ENCODE measurements at regions not wholly inside any gene's neighbourhood (a gene's known extent, or its start where the extent isn't known, plus 50 kb on each side); places are given as distances from the start of the nearest gene placed in this dataset.

DNA sequence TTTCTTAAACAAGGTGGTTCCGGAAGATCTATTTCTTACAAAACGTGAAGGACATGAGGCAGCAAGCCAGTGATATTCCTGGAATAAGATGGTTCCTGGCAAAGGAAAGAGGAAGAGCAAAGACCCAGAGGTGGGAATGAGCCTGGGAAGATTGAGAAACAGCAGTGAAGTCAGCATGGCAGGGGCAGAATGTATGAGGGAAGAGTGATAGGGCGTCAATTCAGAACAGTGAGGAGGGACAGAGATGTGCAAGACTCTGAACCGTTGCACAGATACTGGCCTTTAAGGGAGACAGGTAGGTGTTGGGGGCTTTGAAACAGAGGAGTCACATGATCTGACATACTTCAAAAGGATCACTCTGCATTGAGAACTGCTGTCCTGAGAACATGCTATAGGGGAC lies 338.3 kb downstream of the CBLN4 start:
- no peaks in the 10 kb centered on the region for H4K20me1 ChIP-seq (ENCODE audit: control insufficient read depth, insufficient read depth)
- BruUV-seq (replicated peaks): no TSS peak
- FAIRE-seq (no peak), ATAC-seq (no peak), DNase-seq (ENCODE audit: low read depth, low spot score) (no peak)
- H3K4me1 ChIP-seq (ENCODE audit: control insufficient read depth, insufficient read depth, low read length): no peaks in the 10 kb centered on the region
- H2AFZ ChIP-seq (ENCODE audit: control insufficient read depth, low read depth, low read length): no peak overlapping the region
- no peaks in the 10 kb centered on the region for H3K79me2 ChIP-seq (ENCODE audit: control insufficient read depth, insufficient read depth, low read length)
- WGBS (ENCODE audit: insufficient coverage, insufficient replicate concordance, low lambda C conversion rate, missing lambda C conversion rate): 29% methylated on average over 4 of the region's 4 CpGs
- no peak overlapping the region for H3K4me2 ChIP-seq (ENCODE audit: control insufficient read depth, insufficient read depth)
- ChIA-PET POLR2A (no interaction called here), SMC1A (ENCODE audit: uncharacterized antibody, unreplicated experiment) (no interaction called here), RAD21 (ENCODE audit: unreplicated experiment) (no interaction called here), CTCF (interaction anchor here (0.5 kb wide), 1 partner anchor 1059 kb away, joined by 4 read pairs; no protein-coding TSS in a partner anchor)
- no peak overlapping the region for H3K27ac ChIP-seq (ENCODE audit: control insufficient read depth, insufficient read depth)
- no peaks in the 10 kb centered on the region for H3K27me3 ChIP-seq (replicated peaks in 1 of 2; ENCODE audit: control insufficient read depth in 2 of 2, insufficient read depth in 2 of 2, low read length in 1 of 2)
- TF ChIP-seq IRF4 (IDR thresholded peaks at IDR 0.05; ENCODE audit: low read depth, low read length): no peak
- TF ChIP-seq, protein P1, sequence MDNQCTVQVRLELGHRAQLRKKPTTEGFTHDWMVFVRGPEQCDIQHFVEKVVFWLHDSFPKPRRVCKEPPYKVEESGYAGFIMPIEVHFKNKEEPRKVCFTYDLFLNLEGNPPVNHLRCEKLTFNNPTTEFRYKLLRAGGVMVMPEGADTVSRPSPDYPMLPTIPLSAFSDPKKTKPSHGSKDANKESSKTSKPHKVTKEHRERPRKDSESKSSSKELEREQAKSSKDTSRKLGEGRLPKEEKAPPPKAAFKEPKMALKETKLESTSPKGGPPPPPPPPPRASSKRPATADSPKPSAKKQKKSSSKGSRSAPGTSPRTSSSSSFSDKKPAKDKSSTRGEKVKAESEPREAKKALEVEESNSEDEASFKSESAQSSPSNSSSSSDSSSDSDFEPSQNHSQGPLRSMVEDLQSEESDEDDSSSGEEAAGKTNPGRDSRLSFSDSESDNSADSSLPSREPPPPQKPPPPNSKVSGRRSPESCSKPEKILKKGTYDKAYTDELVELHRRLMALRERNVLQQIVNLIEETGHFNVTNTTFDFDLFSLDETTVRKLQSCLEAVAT (IDR thresholded peaks at IDR 0.05): no peak
- no peak for TF ChIP-seq RB1 (IDR thresholded peaks at IDR 0.05; ENCODE audit: borderline replicate concordance)
- TF ChIP-seq ZNF207 (IDR thresholded peaks at IDR 0.05; ENCODE audit: borderline replicate concordance): no peak
- no peak for TF ChIP-seq NFYB (IDR thresholded peaks at IDR 0.05; ENCODE audit: insufficient read depth, low read depth, low read length)
- TF ChIP-seq, protein P2, sequence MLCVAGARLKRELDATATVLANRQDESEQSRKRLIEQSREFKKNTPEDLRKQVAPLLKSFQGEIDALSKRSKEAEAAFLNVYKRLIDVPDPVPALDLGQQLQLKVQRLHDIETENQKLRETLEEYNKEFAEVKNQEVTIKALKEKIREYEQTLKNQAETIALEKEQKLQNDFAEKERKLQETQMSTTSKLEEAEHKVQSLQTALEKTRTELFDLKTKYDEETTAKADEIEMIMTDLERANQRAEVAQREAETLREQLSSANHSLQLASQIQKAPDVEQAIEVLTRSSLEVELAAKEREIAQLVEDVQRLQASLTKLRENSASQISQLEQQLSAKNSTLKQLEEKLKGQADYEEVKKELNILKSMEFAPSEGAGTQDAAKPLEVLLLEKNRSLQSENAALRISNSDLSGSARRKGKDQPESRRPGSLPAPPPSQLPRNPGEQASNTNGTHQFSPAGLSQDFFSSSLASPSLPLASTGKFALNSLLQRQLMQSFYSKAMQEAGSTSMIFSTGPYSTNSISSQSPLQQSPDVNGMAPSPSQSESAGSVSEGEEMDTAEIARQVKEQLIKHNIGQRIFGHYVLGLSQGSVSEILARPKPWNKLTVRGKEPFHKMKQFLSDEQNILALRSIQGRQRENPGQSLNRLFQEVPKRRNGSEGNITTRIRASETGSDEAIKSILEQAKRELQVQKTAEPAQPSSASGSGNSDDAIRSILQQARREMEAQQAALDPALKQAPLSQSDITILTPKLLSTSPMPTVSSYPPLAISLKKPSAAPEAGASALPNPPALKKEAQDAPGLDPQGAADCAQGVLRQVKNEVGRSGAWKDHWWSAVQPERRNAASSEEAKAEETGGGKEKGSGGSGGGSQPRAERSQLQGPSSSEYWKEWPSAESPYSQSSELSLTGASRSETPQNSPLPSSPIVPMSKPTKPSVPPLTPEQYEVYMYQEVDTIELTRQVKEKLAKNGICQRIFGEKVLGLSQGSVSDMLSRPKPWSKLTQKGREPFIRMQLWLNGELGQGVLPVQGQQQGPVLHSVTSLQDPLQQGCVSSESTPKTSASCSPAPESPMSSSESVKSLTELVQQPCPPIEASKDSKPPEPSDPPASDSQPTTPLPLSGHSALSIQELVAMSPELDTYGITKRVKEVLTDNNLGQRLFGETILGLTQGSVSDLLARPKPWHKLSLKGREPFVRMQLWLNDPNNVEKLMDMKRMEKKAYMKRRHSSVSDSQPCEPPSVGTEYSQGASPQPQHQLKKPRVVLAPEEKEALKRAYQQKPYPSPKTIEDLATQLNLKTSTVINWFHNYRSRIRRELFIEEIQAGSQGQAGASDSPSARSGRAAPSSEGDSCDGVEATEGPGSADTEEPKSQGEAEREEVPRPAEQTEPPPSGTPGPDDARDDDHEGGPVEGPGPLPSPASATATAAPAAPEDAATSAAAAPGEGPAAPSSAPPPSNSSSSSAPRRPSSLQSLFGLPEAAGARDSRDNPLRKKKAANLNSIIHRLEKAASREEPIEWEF (IDR thresholded peaks at IDR 0.05; ENCODE audit: insufficient replicate concordance, low read depth, low read length): no peak
- TF ChIP-seq TCF3 (IDR thresholded peaks at IDR 0.05; ENCODE audit: borderline replicate concordance, insufficient read depth, low read depth, low read length): no peak
- no peak for TF ChIP-seq MEF2A (IDR thresholded peaks at IDR 0.05; ENCODE audit: insufficient read depth, low read depth, low read length)
- intact Hi-C loops (cut with micrococcal nuclease; ENCODE audit: unreplicated experiment): no loop called here
- in situ Hi-C loops (cut with MboI): no loop called here
- H3K4me3 ChIP-seq: no peak overlapping the region
- no peaks in the 10 kb centered on the region for H3K36me3 ChIP-seq (ENCODE audit: control insufficient read depth in 2 of 2, insufficient read depth in 2 of 2, low read length in 1 of 2)
- H3K9me3 ChIP-seq (replicated peaks; ENCODE audit: control insufficient read depth, insufficient read depth, low read length): no peaks in the 10 kb centered on the region
- H3K9ac ChIP-seq (ENCODE audit: control insufficient read depth, insufficient read depth, low read length): no peak overlapping the region

All from GM12878 (cell line).